ENCODE measurements at regions not wholly inside any gene's neighbourhood (a gene's known extent, or its start where the extent isn't known, plus 50 kb on each side); places are given as distances from the start of the nearest gene placed in this dataset.

- no peak for TF ChIP-seq CTCF (IDR thresholded peaks at IDR 0.05)
- no peak for TF ChIP-seq POLR2A (IDR thresholded peaks at IDR 0.05)
- TF ChIP-seq POLR2AphosphoS5 (IDR thresholded peaks at IDR 0.05) = no peak
- no peak for TF ChIP-seq EP300 (IDR thresholded peaks at IDR 0.05)
Measured at GRCh38 chr1:82644186-82644915, 843.6 kb downstream of the ADGRL2 start.

Data from suprapubic skin (tissue), 4 donors.